GM18861 (cell line): ENCODE measurements at regions not wholly inside any gene's neighbourhood (a gene's known extent, or its start where the extent isn't known, plus 50 kb on each side); places are given as distances from the start of the nearest gene placed in this dataset.

Source experiments
- ATAC-seq: cut with Tn5 transposase; IDR thresholded peaks from one replicate; pipeline ENCODE4 v1.9.1; 2021; ENCODE audit not compliant: unreplicated experiment

DNA sequence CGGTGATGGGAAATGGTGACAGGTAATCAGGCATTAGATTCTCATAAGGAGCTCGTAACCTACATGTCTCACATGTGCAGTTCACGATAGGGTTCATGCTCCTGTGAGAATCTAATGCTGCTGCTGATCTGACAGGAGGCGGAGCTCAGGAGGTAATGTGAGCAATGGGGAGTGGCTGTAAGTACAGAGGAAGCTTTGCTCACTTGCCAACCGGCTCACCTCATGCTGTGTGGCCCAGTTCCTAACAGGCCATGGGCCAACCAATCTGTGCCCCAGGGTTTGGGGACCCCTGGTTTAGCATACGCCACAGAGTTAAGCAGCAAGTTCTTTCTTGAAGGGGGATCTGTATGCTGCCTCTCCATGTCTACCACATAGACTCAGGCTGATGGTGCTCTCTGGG, 133.1 kb downstream of the IQUB start:
- ATAC-seq = no peak

DNA sequence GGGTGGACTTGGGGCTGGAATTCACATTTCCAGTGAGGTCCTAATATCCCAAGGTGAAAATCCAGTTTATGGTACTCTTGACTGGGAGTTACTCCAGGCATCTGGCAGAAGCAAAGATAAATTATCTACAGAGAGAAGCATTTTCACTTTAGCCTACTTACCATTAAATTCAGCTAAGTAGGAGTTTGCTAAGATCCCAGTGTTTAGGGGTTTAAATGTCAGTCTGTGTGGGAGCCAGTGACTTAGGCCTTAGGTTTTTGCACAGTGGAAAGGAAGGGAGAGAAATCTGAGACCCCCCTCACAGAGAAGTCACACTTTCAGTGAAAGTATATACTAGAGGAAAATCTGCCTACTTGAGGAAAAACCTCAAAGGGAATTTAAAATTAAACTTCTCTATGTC, 134.2 kb downstream of the IQUB start:
- ATAC-seq = no peak

DNA sequence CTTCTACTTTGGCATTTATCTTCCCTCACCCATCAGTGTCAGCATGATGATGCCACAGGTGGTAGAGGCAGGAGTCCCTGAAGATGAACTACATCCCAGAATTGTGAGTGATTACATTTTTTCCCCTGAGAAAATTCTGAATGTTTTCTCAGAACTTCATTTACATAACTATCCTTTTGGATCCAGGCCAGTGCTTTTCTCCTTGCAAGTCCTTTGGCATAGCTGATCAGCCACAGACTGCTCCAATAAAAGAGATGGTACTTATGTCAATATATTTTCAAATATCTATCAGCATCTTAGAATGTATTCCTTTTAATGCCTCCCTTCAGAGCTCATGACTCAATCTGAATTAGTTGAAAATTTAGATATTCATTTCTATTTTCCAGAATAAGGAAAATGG, 135.5 kb downstream of the IQUB start:
- no peak for ATAC-seq

DNA sequence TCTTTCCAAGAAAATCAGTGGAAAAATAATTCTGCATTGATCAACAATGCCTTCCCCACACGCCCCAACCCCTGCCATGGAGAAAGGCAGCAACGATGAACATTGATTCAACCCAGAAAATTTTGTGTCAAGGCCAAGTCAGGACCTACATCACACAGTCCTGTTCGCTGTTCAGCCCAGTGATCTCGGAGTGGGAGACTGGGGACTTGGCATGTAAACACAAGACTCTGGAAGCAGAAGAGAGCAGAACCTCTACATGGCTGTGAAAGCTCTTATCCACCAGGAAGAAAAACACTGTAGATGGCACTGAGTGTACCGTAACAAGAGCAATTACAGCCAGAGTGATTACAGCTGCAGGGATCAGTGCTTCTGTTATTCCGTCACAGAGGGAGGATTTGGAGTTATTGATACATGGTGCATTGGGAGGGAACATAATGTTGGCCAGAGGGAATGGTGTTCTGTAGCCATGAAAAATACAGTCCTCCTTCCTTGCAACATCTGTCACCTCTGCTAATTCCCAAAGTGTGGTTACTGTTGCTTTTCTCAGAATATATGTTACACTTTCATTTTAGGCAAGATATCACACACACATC, 136.6 kb downstream of the IQUB start:
- no peak for ATAC-seq

DNA sequence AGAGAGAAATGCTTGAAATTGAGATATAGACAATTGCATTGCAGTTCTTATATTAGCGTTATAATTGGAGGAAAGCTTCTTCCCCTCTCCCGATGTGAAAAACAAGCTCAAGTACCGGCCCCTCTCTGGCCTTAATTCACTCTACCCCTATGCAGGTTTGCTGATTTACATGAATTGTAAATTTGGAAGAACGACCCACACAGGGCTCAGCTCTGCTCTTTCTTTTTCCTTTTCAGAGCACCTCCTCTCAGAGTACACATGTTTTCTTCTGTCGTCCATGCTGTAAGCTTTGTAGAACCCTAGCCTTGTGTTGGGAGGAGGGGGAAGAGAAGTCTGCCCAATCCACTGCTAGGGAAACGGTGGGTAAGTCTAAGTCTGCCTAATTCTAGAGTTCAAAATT, 140.8 kb downstream of the IQUB start:
- no peak for ATAC-seq

DNA sequence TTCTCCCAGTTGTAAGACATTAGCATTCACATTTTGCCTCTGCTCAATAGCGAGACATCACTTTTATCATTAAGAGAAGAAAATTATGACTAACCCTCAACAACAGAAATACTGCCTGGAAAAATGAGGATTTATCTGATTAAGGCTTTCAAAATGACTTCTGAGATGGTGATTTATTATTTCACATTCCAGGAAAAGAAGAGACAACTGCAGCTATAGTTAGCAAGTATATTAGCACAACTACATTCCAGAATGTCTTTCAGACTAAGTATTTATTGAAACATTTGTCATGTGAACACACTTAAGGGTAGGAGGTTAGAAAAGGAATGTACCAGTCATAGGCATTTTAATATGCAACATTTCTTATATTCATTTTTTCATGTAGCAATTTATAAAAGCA, 162.0 kb downstream of the IQUB start:
- ATAC-seq = no peak

DNA sequence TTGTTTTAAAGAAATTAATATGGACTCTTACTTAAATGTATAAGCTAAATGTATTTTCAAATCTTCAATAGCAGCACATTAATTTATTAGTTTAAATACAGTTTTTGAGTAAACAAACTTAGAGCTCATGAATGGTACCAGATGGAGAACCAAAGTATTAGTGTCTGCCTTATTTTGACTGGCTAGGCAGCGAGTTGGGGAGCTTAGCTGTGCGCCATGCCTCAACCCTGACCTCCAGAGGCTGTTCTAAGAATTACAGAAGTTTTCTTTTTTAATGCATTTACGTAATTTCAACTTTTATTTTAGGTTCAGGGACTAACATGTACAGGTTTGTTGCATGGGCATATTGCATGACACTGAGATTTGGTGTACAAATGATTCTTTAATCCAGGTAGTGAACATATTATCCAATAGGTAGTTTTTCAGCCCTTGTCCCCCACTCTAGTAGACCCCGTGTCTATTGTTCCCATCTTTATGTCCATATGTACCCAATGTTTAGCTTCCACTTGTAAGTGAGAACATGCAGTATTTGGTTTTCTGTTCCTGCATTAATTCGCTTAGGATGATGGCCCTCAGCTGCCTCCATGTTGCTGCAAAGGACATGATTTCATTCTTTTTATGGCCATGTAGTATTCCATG, 166.8 kb downstream of the IQUB start:
- ATAC-seq = peak; percentile 93

DNA sequence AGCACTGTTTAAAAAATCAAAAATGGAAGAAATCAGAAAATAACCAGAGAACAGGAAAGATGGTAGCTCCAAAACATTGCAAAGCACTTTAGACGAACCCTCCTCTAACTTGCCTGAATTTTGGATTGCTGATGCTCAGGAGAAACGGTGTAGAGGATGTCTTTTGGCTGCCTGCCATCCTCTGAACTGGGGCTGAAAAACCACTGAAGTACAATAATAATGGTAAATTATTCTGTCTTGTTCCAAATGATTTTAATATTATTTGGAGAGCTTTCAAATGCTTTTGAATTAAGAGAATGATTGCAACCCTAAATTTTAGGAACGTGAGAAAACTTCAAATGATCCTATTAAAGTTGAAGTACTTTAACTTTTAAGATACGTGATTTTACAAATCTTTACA, 167.3 kb upstream of the SLC13A1 start:
- ATAC-seq = no peak

DNA sequence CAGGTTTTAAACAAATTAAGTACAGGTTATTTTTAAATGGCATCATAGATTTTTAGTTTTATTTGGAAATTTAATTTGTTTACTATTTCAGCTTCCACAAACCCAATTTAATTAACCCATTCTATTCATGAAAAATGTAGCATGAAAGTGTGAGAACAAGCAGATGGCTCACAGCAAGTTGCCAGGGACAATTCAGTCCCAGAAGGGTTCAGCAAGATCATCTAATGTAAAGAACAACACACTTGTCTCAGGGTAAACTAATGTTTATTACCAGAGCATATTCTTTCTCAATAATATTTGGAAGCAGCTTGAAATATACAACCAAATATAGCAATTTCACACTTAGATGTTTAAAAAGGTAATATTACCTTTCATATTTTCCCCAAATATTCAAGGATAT, 166.9 kb upstream of the SLC13A1 start:
- no peak for ATAC-seq

DNA sequence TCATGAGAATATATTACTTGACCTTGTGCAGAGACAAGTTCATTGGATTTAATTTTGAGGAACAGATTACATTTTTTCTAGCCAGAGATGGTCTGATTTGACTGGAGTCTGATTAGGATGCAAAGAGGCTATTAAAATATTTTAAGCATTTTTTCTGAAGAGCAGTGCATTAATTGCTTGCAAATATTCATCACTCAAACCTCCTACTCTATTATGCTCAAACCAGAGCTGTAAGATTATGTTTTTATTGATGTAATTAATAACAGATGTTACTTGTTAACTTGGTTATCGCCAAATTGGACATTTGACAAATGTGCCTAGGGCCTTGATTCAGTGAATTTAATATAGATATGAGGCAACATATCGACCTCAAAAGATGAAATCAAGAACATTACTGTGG, 160.9 kb upstream of the SLC13A1 start:
- ATAC-seq = no peak

DNA sequence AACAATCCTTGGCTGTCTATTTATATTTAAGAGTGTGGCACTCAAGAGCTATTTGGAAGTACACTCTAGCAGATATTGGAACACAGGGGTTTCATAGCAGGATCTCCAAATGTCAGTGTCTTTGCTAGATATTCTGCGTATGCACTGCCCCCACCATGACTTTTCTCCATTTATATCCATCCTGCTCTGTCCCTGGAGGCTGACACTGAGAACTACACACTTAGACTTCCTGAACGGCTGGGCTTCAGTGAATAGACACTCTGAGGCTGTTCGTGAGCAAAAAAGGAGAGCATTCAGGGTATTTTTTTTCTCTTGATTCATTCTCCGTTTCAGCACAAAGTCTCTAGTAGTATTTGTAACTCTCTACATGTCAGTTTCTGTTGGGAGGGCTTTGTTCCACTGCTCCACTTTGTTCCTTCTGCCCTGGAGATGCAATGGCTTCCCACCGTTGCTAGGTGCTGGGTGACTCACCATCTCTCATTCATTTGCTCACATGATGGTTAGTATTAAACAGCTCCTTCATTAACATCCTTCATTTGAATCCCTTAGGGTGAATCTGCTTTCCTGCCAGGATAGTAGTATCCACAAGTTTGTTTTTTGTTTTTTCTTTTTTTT, 155.9 kb upstream of the SLC13A1 start:
- ATAC-seq = no peak

DNA sequence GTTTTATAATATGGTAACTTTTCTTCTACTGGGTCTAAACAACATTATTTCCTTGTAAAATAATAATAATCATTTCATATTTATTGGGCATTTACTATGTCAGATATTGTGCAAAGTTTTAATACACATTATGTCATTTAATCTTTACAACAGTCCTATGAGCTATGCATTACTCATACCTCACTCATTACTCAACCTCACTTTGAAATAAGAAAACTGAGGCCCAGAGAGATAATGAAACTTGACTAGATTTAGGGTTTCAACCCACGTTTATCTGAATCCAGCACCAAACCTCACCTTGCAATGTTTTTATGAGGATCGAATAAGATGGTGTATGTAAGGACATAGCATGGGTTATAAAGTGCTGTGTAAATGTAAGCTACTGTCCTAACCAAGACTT, 153.2 kb upstream of the SLC13A1 start:
- ATAC-seq = no peak

DNA sequence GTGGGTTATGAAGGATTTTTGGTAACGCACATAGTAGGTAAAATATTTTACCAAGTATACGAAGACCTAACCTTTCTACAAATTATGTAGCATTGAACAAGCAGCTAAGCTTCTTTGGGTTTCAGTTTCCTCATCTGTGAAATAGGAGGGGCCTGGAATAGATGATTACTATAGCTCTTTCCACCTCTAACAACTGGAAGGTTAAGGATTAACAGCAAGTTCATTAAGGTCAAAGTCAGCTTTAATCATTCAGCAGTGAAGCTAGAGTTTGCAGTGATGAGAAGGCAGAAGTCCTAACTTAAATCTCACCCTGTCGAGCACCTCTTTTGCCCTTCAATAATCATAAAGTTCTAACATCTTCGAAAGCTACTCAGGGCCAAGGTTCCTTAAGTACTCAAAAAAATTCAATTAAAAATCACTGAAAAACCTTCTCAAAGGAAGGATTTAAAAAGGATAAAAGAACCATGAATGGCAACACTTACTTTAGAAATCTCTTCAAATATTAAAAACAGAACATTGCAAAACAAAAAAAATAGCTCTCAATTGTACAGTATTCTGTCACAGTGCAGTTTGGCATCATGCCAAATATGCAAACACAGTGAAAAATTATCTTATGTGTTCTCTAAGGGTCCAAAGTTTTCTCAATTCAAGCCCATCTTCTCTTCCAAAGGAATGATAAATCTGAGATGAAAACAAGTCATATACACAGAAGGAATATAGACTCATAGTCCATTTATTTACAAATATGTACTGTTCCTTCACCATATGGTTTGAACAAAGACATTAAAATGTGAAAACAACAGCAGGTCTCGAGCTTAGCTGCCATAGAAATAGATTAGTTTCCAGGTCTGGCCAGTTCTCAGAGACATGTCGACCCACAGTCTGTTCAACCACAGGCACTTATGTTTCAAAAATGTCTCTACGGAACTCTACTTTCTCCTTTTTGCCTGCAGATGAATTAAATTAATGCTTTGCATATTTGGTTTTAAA, 152.0 kb upstream of the SLC13A1 start:
- ATAC-seq = peak; percentile 55

DNA sequence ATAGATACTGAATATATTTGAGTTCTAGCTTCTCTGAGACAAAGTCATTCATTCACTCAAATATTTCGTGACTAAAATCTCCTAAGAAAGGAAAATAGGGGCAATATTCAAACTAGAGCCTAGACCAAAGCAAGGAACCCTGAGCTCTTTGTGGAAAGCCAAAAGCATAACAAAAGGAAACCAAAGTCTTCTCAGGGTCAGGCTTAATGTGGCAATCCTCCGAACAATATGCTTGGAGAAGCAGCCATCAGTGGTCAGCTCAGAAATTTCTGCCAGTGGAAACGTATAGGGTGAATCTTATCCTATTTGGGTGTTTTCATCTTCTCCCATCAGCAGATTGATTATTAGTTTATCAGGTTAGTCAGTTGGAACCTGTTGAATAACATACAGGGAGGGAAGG, 151.3 kb upstream of the SLC13A1 start:
- ATAC-seq = no peak

DNA sequence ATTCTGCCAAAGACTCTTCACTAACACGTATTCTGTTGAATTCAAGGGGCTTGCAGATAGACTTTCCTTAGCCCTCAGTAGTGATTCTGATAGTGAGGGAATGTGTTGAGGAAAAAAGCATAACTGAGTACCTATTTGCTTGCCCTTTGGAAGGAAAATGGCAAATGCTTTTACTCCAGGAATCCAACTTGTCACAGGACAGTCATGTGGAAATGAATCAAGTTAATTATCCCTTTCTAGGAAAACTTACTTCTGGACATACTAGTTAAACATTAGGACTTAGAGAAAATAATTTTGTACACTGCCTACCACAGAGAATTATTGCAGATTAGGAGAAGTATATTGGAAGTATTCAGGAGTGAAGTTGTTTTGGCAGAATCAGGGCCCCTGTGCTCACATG, 148.9 kb upstream of the SLC13A1 start:
- ATAC-seq = no peak

DNA sequence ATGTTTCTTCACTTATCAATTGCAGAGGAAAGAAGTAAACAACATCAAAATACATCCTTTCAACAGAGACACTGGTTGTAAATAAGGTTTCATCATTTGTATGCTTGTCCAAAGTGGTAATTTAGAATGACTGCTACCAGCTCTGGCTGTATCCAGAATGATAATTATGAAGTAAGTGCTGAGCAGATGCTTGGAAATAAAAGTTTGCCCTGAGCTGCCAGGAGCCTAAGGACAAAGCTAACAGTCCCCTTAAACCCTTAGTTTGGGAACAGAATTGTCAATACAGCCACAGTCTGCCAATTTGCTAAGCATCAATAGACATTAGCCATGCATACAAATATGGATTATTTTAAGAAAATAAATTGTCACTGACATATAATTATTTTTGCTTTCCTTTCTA, 147.0 kb upstream of the SLC13A1 start:
- ATAC-seq = no peak

DNA sequence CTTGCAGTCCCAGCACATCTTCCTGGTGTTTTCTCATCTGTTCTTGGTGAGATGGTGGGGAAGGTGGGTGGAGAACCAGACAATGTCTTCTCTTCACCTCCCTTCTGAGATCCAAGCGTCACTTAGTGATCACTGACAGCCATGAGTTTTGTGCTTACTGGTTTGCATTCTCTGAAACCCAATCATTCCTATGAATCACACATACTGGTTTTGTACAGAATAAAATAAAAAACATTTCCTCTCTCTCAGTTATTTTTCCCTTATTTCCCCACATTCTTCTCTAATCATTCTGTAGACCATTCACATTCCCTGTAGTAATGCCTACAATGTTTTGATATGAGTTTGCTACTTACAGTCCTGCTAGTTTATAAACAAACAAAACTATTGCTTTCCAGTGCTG, 143.8 kb upstream of the SLC13A1 start:
- no peak for ATAC-seq

DNA sequence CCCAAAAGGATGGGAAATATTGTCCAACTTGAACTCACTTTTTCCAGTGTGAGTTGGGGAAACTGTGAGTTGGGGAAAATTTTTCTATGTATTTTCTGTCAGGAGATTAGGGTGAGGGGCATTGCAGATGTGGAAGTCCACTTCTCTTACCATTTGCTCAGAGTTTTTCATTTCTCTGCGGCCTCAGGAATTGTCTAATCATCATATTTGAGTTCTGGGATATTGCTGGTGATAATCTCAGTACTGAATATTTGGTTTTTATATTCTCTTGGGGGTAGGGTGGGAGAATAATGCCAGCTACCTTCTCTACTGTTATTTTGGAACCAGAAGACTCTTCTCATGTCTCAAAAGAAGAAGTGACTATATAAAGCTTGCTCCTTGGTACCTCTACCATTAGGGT, 141.3 kb upstream of the SLC13A1 start:
- no peak for ATAC-seq

DNA sequence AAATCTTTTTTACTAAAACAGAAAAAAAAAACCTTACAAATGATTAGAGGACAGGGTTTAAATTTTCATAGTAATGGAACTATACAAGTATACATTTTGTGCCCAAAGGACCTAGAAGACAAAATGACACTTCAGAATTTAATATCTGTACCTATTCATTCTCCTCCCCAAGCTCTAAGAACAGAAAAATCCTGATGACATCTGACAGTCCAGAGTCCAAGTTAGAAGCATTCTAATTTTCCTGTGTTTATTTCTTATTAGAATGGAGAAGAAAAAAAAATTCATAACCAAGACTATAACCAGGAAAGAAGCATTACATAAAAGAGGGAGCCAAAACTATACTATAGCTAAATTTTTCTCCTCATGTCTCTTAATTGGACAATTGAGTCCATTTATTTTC, 138.9 kb upstream of the SLC13A1 start:
- no peak for ATAC-seq

DNA sequence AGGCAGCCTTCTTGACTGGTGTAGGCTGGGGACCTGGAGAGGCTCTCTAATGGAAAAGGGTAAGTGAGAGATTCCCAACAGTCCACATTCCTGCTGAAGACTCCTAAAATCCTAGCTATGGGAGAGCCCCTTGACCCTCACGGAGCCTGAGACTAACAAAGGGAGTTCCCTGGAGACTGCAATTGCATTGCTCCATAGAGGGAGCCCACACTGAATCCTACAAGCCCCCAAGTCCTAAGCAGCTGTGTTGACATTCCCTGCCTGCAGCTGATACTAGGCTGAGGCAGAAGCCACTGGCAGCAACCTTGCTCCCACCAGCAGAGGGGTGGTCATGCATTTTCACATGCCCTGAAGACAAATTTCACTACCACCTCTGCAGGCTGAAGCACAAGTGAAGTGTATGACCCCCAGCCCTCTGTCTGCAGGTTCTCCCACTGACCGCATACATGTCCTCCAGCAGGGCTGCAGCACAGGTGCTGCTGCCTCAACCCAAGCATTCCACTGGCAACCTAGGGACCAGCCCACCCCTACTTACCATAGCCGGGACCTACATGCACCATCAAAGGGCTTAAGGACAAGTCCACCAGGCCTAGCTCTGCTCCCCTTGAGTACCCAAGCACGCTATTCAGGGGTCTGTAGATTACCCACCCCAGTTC, 130.3 kb upstream of the SLC13A1 start:
- ATAC-seq = no peak

DNA sequence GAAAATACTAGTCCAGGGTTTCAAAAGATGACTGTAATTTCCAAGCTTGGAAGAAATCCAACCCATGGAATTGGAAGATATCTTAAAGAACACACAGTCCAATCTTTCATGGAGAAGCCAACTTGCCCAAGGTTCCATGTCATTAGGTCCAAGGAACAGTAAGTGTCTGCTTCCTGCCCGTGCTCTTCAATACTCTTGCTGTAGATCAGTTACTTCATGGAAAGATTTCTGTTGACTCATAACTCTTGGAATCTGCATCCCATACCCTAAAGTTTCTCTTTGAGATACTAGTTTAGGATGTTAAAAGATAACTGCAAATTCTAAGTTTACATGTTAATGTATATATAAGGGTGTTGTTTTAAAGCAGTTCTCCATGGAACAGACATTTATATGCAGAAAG, 127.9 kb upstream of the SLC13A1 start:
- no peak for ATAC-seq
